IMR-90 (cell line): ENCODE measurements at regions not wholly inside any gene's neighbourhood (a gene's known extent, or its start where the extent isn't known, plus 50 kb on each side); places are given as distances from the start of the nearest gene placed in this dataset.

ENCODE experiments used
- ATAC-seq: fragments of 200-7000 bp; cut with Tn5 transposase; 2 replicates; pipeline ENCODE4 v1.9.1; 2020; ENCODE audit warnings: low read depth, mild to moderate bottlenecking, moderate library complexity
- BruUV-seq: library from RNA; stranded (reverse); fragments of 400-500 nt; replicated peaks from 2 replicates; lab custom pipeline; 2021; lab: Mats Ljungman, UMichigan
- CTCF ChIA-PET: fragments of 300-600 bp; formaldehyde crosslinking; extraction: SDS; loops from one replicate; lab custom pipeline; 2021; ENCODE audit warnings: antibody characterized with exemption; lab: Yijun Ruan, JAX
- POLR2A ChIA-PET: fragments of 300-600 bp; sonication (Branson Sonifier 250); formaldehyde crosslinking; loops from one replicate; lab custom pipeline; 2022; ENCODE audit warnings: antibody characterized with exemption; ENCODE audit not compliant: unreplicated experiment; lab: Charles Lee
- DNase-seq: peaks from one replicate; pipeline ENCODE4 v3.0.0; 2013
- H2AFZ ChIP-seq: replicated peaks from 2 replicates; pipeline ENCODE3; 2013; ENCODE audit warnings: low read length, mild to moderate bottlenecking; ENCODE audit not compliant: poor library complexity
- H2AK5ac ChIP-seq: 2 replicates; pipeline ENCODE4 v1.6.1; 2013; ENCODE audit warnings: low read depth, low read length, inconsistent platforms
- H2AK9ac ChIP-seq: replicated peaks from 2 replicates; pipeline ENCODE3; 2013; ENCODE audit warnings: mild to moderate bottlenecking, low read depth, low read length, moderate library complexity; ENCODE audit not compliant: poor library complexity
- H2BK120ac ChIP-seq: 2 replicates; pipeline ENCODE4 v1.6.1; 2013; ENCODE audit warnings: low read depth, low read length, inconsistent platforms
- H2BK15ac ChIP-seq: 3 replicates; pipeline ENCODE4 v1.6.1; 2013; ENCODE audit warnings: low read depth, low read length, inconsistent platforms
- H2BK20ac ChIP-seq: 2 replicates; pipeline ENCODE4 v1.6.1; 2013; ENCODE audit warnings: low read depth, mild to moderate bottlenecking, inconsistent platforms, low read length, moderate library complexity
- H2BK5ac ChIP-seq: 2 replicates; pipeline ENCODE4 v1.6.1; 2013; ENCODE audit warnings: mild to moderate bottlenecking, low read depth, low read length, inconsistent platforms; ENCODE audit not compliant: poor library complexity, severe bottlenecking
- H3K14ac ChIP-seq: replicated peaks from 2 replicates; pipeline ENCODE4 v1.6.1; 2013; ENCODE audit warnings: low read depth, low read length, inconsistent platforms
- H3K18ac ChIP-seq: 2 replicates; pipeline ENCODE4 v1.6.1; 2013; ENCODE audit warnings: low read depth, low read length, control low read depth
- H3K23ac ChIP-seq: 2 replicates; pipeline ENCODE4 v1.6.1; 2013; ENCODE audit warnings: low read depth, low read length, inconsistent platforms
- H3K27ac ChIP-seq: 2 replicates; pipeline ENCODE4 v1.5.1; 2013; ENCODE audit warnings: mild to moderate bottlenecking, control low read depth, low read length; ENCODE audit not compliant: insufficient read depth
- H3K27me3 ChIP-seq: 2 replicates; pipeline ENCODE4 v1.6.1; 2013; ENCODE audit warnings: low read length; ENCODE audit not compliant: control insufficient read depth, insufficient read depth
- H3K36me3 ChIP-seq: 2 replicates; pipeline ENCODE4 v1.6.1; 2013; ENCODE audit warnings: low read length, mixed read lengths; ENCODE audit not compliant: control insufficient read depth, insufficient read depth
- H3K4ac ChIP-seq: 2 replicates; pipeline ENCODE4 v1.6.1; 2013; ENCODE audit warnings: low read depth, low read length, inconsistent platforms
- H3K4me1 ChIP-seq: 2 replicates; pipeline ENCODE4 v1.6.1; 2013; ENCODE audit warnings: low read length, mixed read lengths; ENCODE audit not compliant: control insufficient read depth, insufficient read depth
- H3K4me2 ChIP-seq: 2 replicates; pipeline ENCODE4 v1.6.1; 2013; ENCODE audit warnings: low read depth, mild to moderate bottlenecking, control low read depth, low read length, moderate library complexity
- H3K4me3 ChIP-seq: 2 replicates; pipeline ENCODE4 v1.5.1; 2013; ENCODE audit warnings: low read depth, mild to moderate bottlenecking, control low read depth, low read length, moderate library complexity; ENCODE audit not compliant: insufficient read depth
- H3K56ac ChIP-seq: 2 replicates; pipeline ENCODE4 v1.6.1; 2013; ENCODE audit warnings: low read length, inconsistent platforms; ENCODE audit not compliant: insufficient read depth; ENCODE audit errors: extremely low read depth
- H3K79me1 ChIP-seq, 2 experiments: 2 replicates each; pipeline ENCODE4 v1.6.1; 2013; ENCODE audit warnings: low read length in 2 of 2, inconsistent platforms in 1 of 2, low read depth in 1 of 2
- H3K9ac ChIP-seq: 2 replicates; pipeline ENCODE4 v1.6.1; 2013; ENCODE audit warnings: low read depth, low read length, control low read depth
- H3K9me1 ChIP-seq: 2 replicates; pipeline ENCODE4 v1.6.1; 2013; ENCODE audit warnings: low read length, inconsistent platforms; ENCODE audit not compliant: insufficient read depth
- H3K9me3 ChIP-seq: 2 replicates; pipeline ENCODE4 v1.6.1; 2013; ENCODE audit warnings: low read length; ENCODE audit not compliant: control insufficient read depth, insufficient read depth
- H4K20me1 ChIP-seq: 2 replicates; pipeline ENCODE4 v1.6.1; 2013; ENCODE audit warnings: low read length, inconsistent platforms; ENCODE audit not compliant: insufficient read depth
- H4K5ac ChIP-seq: 2 replicates; pipeline ENCODE4 v1.6.1; 2013; ENCODE audit warnings: mild to moderate bottlenecking, low read depth, low read length, control low read depth
- H4K8ac ChIP-seq, 2 experiments: 2 replicates each; pipeline ENCODE4 v1.6.1; 2013; ENCODE audit warnings: low read depth in 2 of 2, low read length in 2 of 2, control low read depth in 1 of 2, inconsistent platforms in 1 of 2
- H4K91ac ChIP-seq: 2 replicates; pipeline ENCODE4 v1.6.1; 2013; ENCODE audit warnings: low read depth, low read length, inconsistent platforms; ENCODE audit not compliant: insufficient read depth
- BHLHE40 ChIP-seq: fragments of 150-350 bp; IDR thresholded peaks from 2 replicates; pipeline ENCODE4 v1.6.1; 2016; ENCODE audit warnings: mild to moderate bottlenecking, low read depth, low read length
- CHD1 ChIP-seq: IDR thresholded peaks from 2 replicates; pipeline ENCODE4 v1.6.1; 2012; ENCODE audit warnings: low read depth, low read length, improper control_type of control experiment
- FOS ChIP-seq: fragments of 150-350 bp; IDR thresholded peaks from 2 replicates; pipeline ENCODE4 v1.6.1; 2016; ENCODE audit warnings: low read depth, low read length
- MAZ ChIP-seq: IDR thresholded peaks from 2 replicates; pipeline ENCODE4 v1.6.1; 2012; ENCODE audit warnings: low read depth, mild to moderate bottlenecking, low read length, improper control_type of control experiment, moderate library complexity, borderline replicate concordance
- MXI1 ChIP-seq: IDR thresholded peaks from 2 replicates; pipeline ENCODE4 v1.6.1; 2012; ENCODE audit warnings: low read depth, mild to moderate bottlenecking, low read length, moderate library complexity, borderline replicate concordance
- NFE2L2 ChIP-seq: fragments of 150-350 bp; IDR thresholded peaks from 2 replicates; pipeline ENCODE4 v1.6.1; 2016; ENCODE audit warnings: low read depth, mild to moderate bottlenecking, low read length
- POLR2A ChIP-seq: IDR thresholded peaks from 2 replicates; pipeline ENCODE4 v1.6.1; 2012; ENCODE audit warnings: mild to moderate bottlenecking, low read depth, low read length
- RFX5 ChIP-seq: IDR thresholded peaks from 2 replicates; pipeline ENCODE4 v1.8.0; 2012; ENCODE audit warnings: low read depth, mild to moderate bottlenecking, low read length, moderate library complexity
- SMC3 ChIP-seq: fragments of 150-350 bp; IDR thresholded peaks from 2 replicates; pipeline ENCODE4 v1.6.1; 2016; ENCODE audit warnings: low read depth, mild to moderate bottlenecking, antibody characterized with exemption, low read length, moderate library complexity
- WGBS, 2 experiments: methylation state at CpG; one replicate each; pipeline versions ENCODE4 v1.1.5 to v1.1.7; 2013; ENCODE audit warnings: missing lambda C conversion rate in 2 of 2; ENCODE audit not compliant: insufficient read length in 1 of 2; ENCODE audit errors: extremely low coverage in 2 of 2; 5-methylcytosine and 5-hydroxymethylcytosine counted together
- dilution Hi-C: fragments of 300-500 bp; cut with HindIII; formaldehyde crosslinking; loops from one replicate; pipeline ENCODE4 v1.14.3; 2018; ENCODE audit warnings: low sequenced_read_pairs; ENCODE audit not compliant: unreplicated experiment
- in situ Hi-C: fragments of 300-500 bp; cut with MboI; formaldehyde crosslinking; loops from 3 replicates; pipeline ENCODE4 v1.14.3; 2019; ENCODE audit warnings: low sequenced_read_pairs, inconsistent platforms, mixed read lengths
- intact Hi-C: fragments of 100-400 bp; cut with micrococcal nuclease; formaldehyde crosslinking; loops from 2 replicates; pipeline ENCODE4 v1.10.0; 2022
- TF ChIP-seq, protein P1 (sequence below): fragments of 150-350 bp; IDR thresholded peaks from 2 replicates; pipeline ENCODE4 v1.6.1; 2017; ENCODE audit warnings: mild to moderate bottlenecking, antibody characterized with exemption, low read length, low read depth

DNA sequence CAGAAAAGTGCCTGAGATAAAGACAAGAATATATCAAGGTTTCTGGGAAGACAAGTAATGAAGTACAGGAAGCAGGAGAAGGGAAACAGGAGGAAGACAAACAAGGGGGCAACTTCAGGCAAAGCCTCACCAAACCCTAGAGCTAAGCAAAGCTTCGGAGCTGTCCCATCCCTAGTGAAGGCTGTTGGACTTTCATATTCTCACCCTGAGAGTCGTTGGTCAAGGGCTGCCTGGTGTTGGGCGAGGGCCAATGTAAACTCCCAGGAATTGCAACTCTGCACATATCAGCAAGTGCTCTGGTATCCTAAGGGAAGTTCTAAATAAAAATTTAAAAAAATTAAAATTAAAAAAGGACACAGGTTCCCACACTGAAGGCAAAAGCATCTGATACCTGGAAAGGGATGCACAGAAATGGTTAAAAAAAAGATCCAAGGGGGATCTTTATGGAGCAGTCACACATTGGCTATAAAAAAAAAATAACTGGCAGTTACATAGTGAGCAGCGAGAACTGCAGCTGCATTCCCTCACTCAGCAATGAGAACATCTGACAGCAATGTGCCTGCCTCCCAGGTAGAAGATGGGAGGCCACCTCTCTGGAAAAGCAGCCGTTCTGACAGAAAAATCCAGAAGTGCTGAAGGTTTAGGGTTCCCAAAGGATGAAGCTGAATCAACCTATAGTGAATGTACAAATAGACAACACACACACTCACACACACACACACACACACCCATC is 304.7 kb downstream of the WDR11 start:
- H3K4me1 ChIP-seq, result no peaks in the 10 kb centered on the region
- no CpG with 5 or more reads among the region's 5 CpGs for WGBS, 2 experiments
- H3K4ac ChIP-seq, result no peak overlapping the region
- H4K20me1 ChIP-seq, result no peaks in the 10 kb centered on the region
- H2BK5ac ChIP-seq, result no peak overlapping the region
- H2BK15ac ChIP-seq, result no peak overlapping the region
- TF ChIP-seq MAZ, result no peak
- TF ChIP-seq SMC3, result no peak
- TF ChIP-seq FOS, result no peak
- TF ChIP-seq BHLHE40, result no peak
- no peak for TF ChIP-seq RFX5
- TF ChIP-seq, protein P1, sequence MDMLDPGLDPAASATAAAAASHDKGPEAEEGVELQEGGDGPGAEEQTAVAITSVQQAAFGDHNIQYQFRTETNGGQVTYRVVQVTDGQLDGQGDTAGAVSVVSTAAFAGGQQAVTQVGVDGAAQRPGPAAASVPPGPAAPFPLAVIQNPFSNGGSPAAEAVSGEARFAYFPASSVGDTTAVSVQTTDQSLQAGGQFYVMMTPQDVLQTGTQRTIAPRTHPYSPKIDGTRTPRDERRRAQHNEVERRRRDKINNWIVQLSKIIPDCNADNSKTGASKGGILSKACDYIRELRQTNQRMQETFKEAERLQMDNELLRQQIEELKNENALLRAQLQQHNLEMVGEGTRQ, result no peak
- no peak for TF ChIP-seq CHD1
- no peak for TF ChIP-seq POLR2A
- no peak for TF ChIP-seq MXI1
- TF ChIP-seq NFE2L2, result no peak
- ATAC-seq (no peak), DNase-seq (no peak)
- no peaks in the 10 kb centered on the region for H3K79me1 ChIP-seq
- H4K91ac ChIP-seq, result no peak overlapping the region
- no peaks in the 10 kb centered on the region for H3K36me3 ChIP-seq
- H3K56ac ChIP-seq, result no peak overlapping the region
- H3K9me3 ChIP-seq, result peaks cover 14% of the 10 kb centered on the region
- H2BK20ac ChIP-seq, result no peak overlapping the region
- in situ Hi-C loops (no loop called here), dilution Hi-C loops (no loop called here), intact Hi-C loops (no loop called here)
- no peaks in the 10 kb centered on the region for H3K27me3 ChIP-seq
- H4K8ac ChIP-seq, result no peak overlapping the region
- H3K4me3 ChIP-seq, result no peak overlapping the region
- CTCF ChIA-PET, result no interaction called here
- no peak overlapping the region for H4K5ac ChIP-seq
- BruUV-seq, result no TSS peak
- no peak overlapping the region for H3K23ac ChIP-seq
- H2AFZ ChIP-seq, result no peak overlapping the region
- no peak overlapping the region for H3K14ac ChIP-seq
- no peak overlapping the region for H2AK9ac ChIP-seq
- POLR2A ChIA-PET, result no interaction called here
- no peak overlapping the region for H3K18ac ChIP-seq
- no peak overlapping the region for H2BK120ac ChIP-seq
- H3K9ac ChIP-seq, result no peak overlapping the region
- no peak overlapping the region for H2AK5ac ChIP-seq
- H3K27ac ChIP-seq, result no peak overlapping the region
- H3K9me1 ChIP-seq, result no peaks in the 10 kb centered on the region
- H3K4me2 ChIP-seq, result no peak overlapping the region
